KMS-11 (cell line): ENCODE measurements at regions not wholly inside any gene's neighbourhood (a gene's known extent, or its start where the extent isn't known, plus 50 kb on each side); places are given as distances from the start of the nearest gene placed in this dataset.

ENCODE experiments used
- H2AFZ ChIP-seq: fragments of 200-600 bp; sonication (generic); 2 replicates; pipeline ENCODE4 v1.6.1; 2016; ENCODE audit warnings: antibody characterized with exemption, mixed run types, low read depth
- H3K27ac ChIP-seq: fragments of 200-600 bp; sonication (generic); 2 replicates; pipeline ENCODE4 v1.6.1; 2016; ENCODE audit warnings: mild to moderate bottlenecking, mixed run types
- H3K27me3 ChIP-seq: fragments of 200-600 bp; sonication (generic); 2 replicates; pipeline ENCODE4 v1.6.1; 2017; ENCODE audit warnings: mild to moderate bottlenecking, low read depth, mixed run types, moderate library complexity; ENCODE audit not compliant: insufficient read depth
- H3K36me3 ChIP-seq: fragments of 200-600 bp; sonication (generic); 2 replicates; pipeline ENCODE4 v1.6.1; 2017; ENCODE audit warnings: mild to moderate bottlenecking, mixed run types; ENCODE audit not compliant: insufficient read depth
- H3K4me1 ChIP-seq: fragments of 200-600 bp; sonication (generic); 2 replicates; pipeline ENCODE4 v1.6.1; 2016; ENCODE audit warnings: mild to moderate bottlenecking, low read depth, mixed run types; ENCODE audit not compliant: poor library complexity, severe bottlenecking
- H3K4me2 ChIP-seq: fragments of 200-600 bp; sonication (generic); 2 replicates; pipeline ENCODE4 v1.7.0; 2016; ENCODE audit warnings: mild to moderate bottlenecking, mixed run types
- H3K4me3 ChIP-seq: fragments of 200-600 bp; sonication (generic); IDR thresholded peaks from 2 replicates; pipeline ENCODE4 v1.6.1; 2017; ENCODE audit warnings: low read depth, low read length, mixed read lengths; ENCODE audit not compliant: insufficient read depth
- H3K79me2 ChIP-seq: fragments of 200-600 bp; sonication (generic); 2 replicates; pipeline ENCODE4 v1.6.1; 2016; ENCODE audit warnings: low read depth, mixed run types; ENCODE audit not compliant: insufficient read depth
- H3K9ac ChIP-seq: fragments of 200-600 bp; sonication (generic); 2 replicates; pipeline ENCODE4 v1.6.1; 2016; ENCODE audit warnings: mild to moderate bottlenecking, mixed run types
- H4K20me1 ChIP-seq: fragments of 200-600 bp; sonication (generic); 2 replicates; pipeline ENCODE4 v1.6.1; 2016; ENCODE audit warnings: mild to moderate bottlenecking, mixed run types; ENCODE audit not compliant: insufficient read depth
- CTCF ChIP-seq: fragments of 200-600 bp; sonication (generic); conservative IDR thresholded peaks from 2 replicates; pipeline ENCODE4 v1.6.1; 2017; ENCODE audit warnings: low read depth, mild to moderate bottlenecking, antibody characterized with exemption, low read length, moderate library complexity, mixed read lengths

GRCh38 chr7:34315032-34315431, 343.0 kb upstream of the NPSR1 start:
- Histone ChIP-seq H2AFZ (no peak overlapping the region), H3K79me2 (no peaks in the 10 kb centered on the region), H3K36me3 (no peaks in the 10 kb centered on the region), H3K27ac (no peak overlapping the region), H3K4me1 (no peaks in the 10 kb centered on the region), H3K4me2 (no peak overlapping the region), H3K27me3 (no peaks in the 10 kb centered on the region), H3K4me3 (no peak overlapping the region), H4K20me1 (no peaks in the 10 kb centered on the region), H3K9ac (no peak overlapping the region)
- no peak for TF ChIP-seq CTCF

- no peaks in the 10 kb centered on the region for H3K27me3 ChIP-seq
- no peak for TF ChIP-seq CTCF
- H4K20me1 ChIP-seq, result no peaks in the 10 kb centered on the region
- H3K79me2 ChIP-seq, result no peaks in the 10 kb centered on the region
- H3K27ac ChIP-seq, result no peak overlapping the region
- H2AFZ ChIP-seq, result no peak overlapping the region
- no peaks in the 10 kb centered on the region for H3K36me3 ChIP-seq
- no peak overlapping the region for H3K4me3 ChIP-seq
- no peak overlapping the region for H3K4me2 ChIP-seq
- peaks cover 3% of the 10 kb centered on the region for H3K4me1 ChIP-seq
- H3K9ac ChIP-seq, result no peak overlapping the region
These were observed 341.0 kb upstream of the NPSR1 start for GRCh38 chr7:34317039-34317438.

- Histone ChIP-seq H3K4me2 (no peak overlapping the region), H3K27ac (no peak overlapping the region), H3K27me3 (no peaks in the 10 kb centered on the region), H3K9ac (no peak overlapping the region), H3K79me2 (no peaks in the 10 kb centered on the region), H3K4me1 (peaks cover 23% of the 10 kb centered on the region), H3K36me3 (no peaks in the 10 kb centered on the region), H2AFZ (no peak overlapping the region), H4K20me1 (no peaks in the 10 kb centered on the region), H3K4me3 (no peak overlapping the region)
- TF ChIP-seq CTCF, result no peak
These were observed 337.6 kb upstream of the NPSR1 start for GRCh38 chr7:34320412-34320811.

- no peak overlapping the region for H2AFZ ChIP-seq
- H3K4me2 ChIP-seq, result no peak overlapping the region; the same call in 1 of the 2 replicates
These were observed 336.9 kb upstream of the NPSR1 start for GRCh38 chr7:34320926-34321661.

More at GRCh38 chr7:34320926-34321661, 336.9 kb upstream of the NPSR1 start:
- H3K79me2 ChIP-seq, result no peaks in the 10 kb centered on the region
- H4K20me1 ChIP-seq, result no peaks in the 10 kb centered on the region
- H3K4me3 ChIP-seq, result no peak overlapping the region
- no peak overlapping the region for H3K27ac ChIP-seq
- H3K36me3 ChIP-seq, result no peaks in the 10 kb centered on the region
- TF ChIP-seq CTCF, result peak; percentile 97
- no peaks in the 10 kb centered on the region for H3K27me3 ChIP-seq
- peaks cover 23% of the 10 kb centered on the region for H3K4me1 ChIP-seq
- H3K9ac ChIP-seq, result no peak overlapping the region
